SW 1271 (cell line): ENCODE measurements at regions not wholly inside any gene's neighbourhood (a gene's known extent, or its start where the extent isn't known, plus 50 kb on each side); places are given as distances from the start of the nearest gene placed in this dataset.
A peak's percentile ranks its signal among the peaks of the same experiment; 100 is the strongest.
"Not testable (repeated sequence)": the region's sequence is repeated elsewhere in the genome, so short reads cannot be mapped to it uniquely, and the experiment has no call there.

Experiments
- DNase-seq, 2 experiments: peaks; one replicate each; lab custom pipeline; 2025; lab: John Stamatoyannopoulos, UW

GRCh38 chr17:83204230-83204725 is 124.9 kb downstream of the METRNL start:
- DNase-seq: no peak

- not testable (repeated sequence) for DNase-seq
Observed at GRCh38 chr17:83204736-83205386, 125.5 kb downstream of the METRNL start.

- DNase-seq: peak in 1 of 2 experiments; percentile 2
Observed at GRCh38 chr17:83205387-83206035, 126.1 kb downstream of the METRNL start.

GRCh38 chr17:83206036-83206394 is 126.6 kb downstream of the METRNL start:
- not testable (repeated sequence) for DNase-seq

GRCh38 chr17:83206819-83207588 is 127.6 kb downstream of the METRNL start:
- not testable (repeated sequence) for DNase-seq

GRCh38 chr17:83247001-83247400 is 167.6 kb downstream of the METRNL start:
- not testable (repeated sequence) for DNase-seq
